H1 (cell line): ENCODE measurements at regions not wholly inside any gene's neighbourhood (a gene's known extent, or its start where the extent isn't known, plus 50 kb on each side); places are given as distances from the start of the nearest gene placed in this dataset.

Source experiments
- CTCF ChIA-PET: fragments of 300-600 bp; sonication (Branson Sonifier 250); formaldehyde crosslinking; loops from one replicate; lab custom pipeline; 2021; ENCODE audit not compliant: partially characterized antibody; lab: Charles Lee
- POLR2A ChIA-PET: fragments of 300-600 bp; sonication (Branson Sonifier 250); formaldehyde crosslinking; loops from one replicate; lab custom pipeline; 2021; ENCODE audit warnings: inconsistent platforms; ENCODE audit not compliant: partially characterized antibody; lab: Charles Lee
- DNase-seq, 2 experiments: peaks; one replicate each; pipeline versions ENCODE4 v3.0.0 to v3.0.0-alpha.2; 2010 to 2022; ENCODE audit warnings: low spot score in 2 of 2, low read depth in 1 of 2, mixed read lengths in 1 of 2
- FAIRE-seq: peaks from 2 replicates; lab custom pipeline; 2011; peaks lifted over from hg19 to GRCh38; lab: Jason Lieb, UNC
- H2AFZ ChIP-seq: 2 replicates; pipeline ENCODE4 v1.8.1; 2012; ENCODE audit warnings: low read length, inconsistent platforms
- H2AK5ac ChIP-seq: 2 replicates; pipeline ENCODE4 v1.6.1; 2013; ENCODE audit warnings: low read depth, low read length
- H2BK120ac ChIP-seq: replicated peaks from 2 replicates; pipeline ENCODE3; 2013; ENCODE audit warnings: low read depth, low read length, inconsistent platforms
- H2BK12ac ChIP-seq: 2 replicates; pipeline ENCODE4 v1.6.1; 2013; ENCODE audit warnings: low read depth, low read length
- H2BK15ac ChIP-seq: 2 replicates; pipeline ENCODE4 v1.6.1; 2013; ENCODE audit warnings: low read length
- H2BK20ac ChIP-seq: 2 replicates; pipeline ENCODE4 v1.6.1; 2013; ENCODE audit warnings: low read length
- H2BK5ac ChIP-seq: 2 replicates; pipeline ENCODE4 v1.6.1; 2013; ENCODE audit warnings: low read depth, low read length
- H3K14ac ChIP-seq: 2 replicates; pipeline ENCODE4 v1.6.1; 2013; ENCODE audit warnings: inconsistent platforms; ENCODE audit not compliant: insufficient read length
- H3K18ac ChIP-seq: 2 replicates; pipeline ENCODE4 v1.6.1; 2013; ENCODE audit warnings: low read length; ENCODE audit errors: extremely low read depth
- H3K23ac ChIP-seq: 2 replicates; pipeline ENCODE4 v1.6.1; 2013; ENCODE audit warnings: inconsistent platforms; ENCODE audit not compliant: insufficient read length
- H3K23me2 ChIP-seq: 2 replicates; pipeline ENCODE4 v1.6.1; 2013; ENCODE audit warnings: low read depth, low read length
- H3K27ac ChIP-seq: 2 replicates; pipeline ENCODE4 v1.6.1; 2011; ENCODE audit warnings: low read depth, low read length, inconsistent platforms
- H3K27me3 ChIP-seq, 4 experiments: replicated peaks in 1 of 4; 1 replicate in 1 of 4; 2 replicates in 3 of 4; pipeline versions ENCODE4 v1.6.1 to v1.8.1; 2011 to 2013; ENCODE audit warnings: low read length in 3 of 4, mild to moderate bottlenecking in 3 of 4, inconsistent platforms in 2 of 4, mixed read lengths in 2 of 4, moderate library complexity in 1 of 4; ENCODE audit not compliant: control insufficient read depth in 3 of 4, insufficient read depth in 3 of 4; ENCODE audit errors: extremely low read depth in 1 of 4
- H3K36me3 ChIP-seq, 4 experiments: 2 replicates each; pipeline versions ENCODE4 v1.6.1 to v1.8.1; 2011 to 2013; ENCODE audit warnings: mild to moderate bottlenecking in 4 of 4, low read length in 3 of 4, moderate library complexity in 2 of 4, control low read depth in 1 of 4, inconsistent platforms in 1 of 4; ENCODE audit not compliant: insufficient read depth in 4 of 4, control insufficient read depth in 2 of 4
- H3K4ac ChIP-seq: replicated peaks from 2 replicates; pipeline ENCODE3; 2013; ENCODE audit warnings: low read length, low read depth, mixed read lengths, inconsistent platforms; ENCODE audit not compliant: insufficient read length
- H3K4me1 ChIP-seq, 4 experiments: replicated peaks in 1 of 4; 1 replicate in 1 of 4; 2 replicates in 3 of 4; pipeline versions ENCODE4 v1.6.1 to v1.8.1; 2011 to 2013; ENCODE audit warnings: low read length in 3 of 4, inconsistent platforms in 2 of 4, mixed read lengths in 1 of 4; ENCODE audit not compliant: insufficient read depth in 4 of 4, control insufficient read depth in 3 of 4
- H3K4me2 ChIP-seq, 2 experiments: 2 replicates each; pipeline versions ENCODE4 v1.6.1 to v1.8.1; 2011 to 2013; ENCODE audit warnings: low read depth in 2 of 2, low read length in 2 of 2, control low read depth in 1 of 2, inconsistent platforms in 1 of 2, mild to moderate bottlenecking in 1 of 2; ENCODE audit not compliant: insufficient read depth in 1 of 2
- H3K4me3 ChIP-seq, 4 experiments: fragments of 200-600, 300-600 bp in 1 of 4; sonication (generic), shearing (Covaris generic), sonication (Bioruptor Twin) in 1 of 4; 2 replicates each; pipeline versions ENCODE4 v1.5.1 to v1.8.1; 2011 to 2016; ENCODE audit warnings: low read length in 4 of 4, low read depth in 3 of 4, control low read depth in 2 of 4, inconsistent platforms in 2 of 4, mild to moderate bottlenecking in 2 of 4, mixed read lengths in 1 of 4, moderate library complexity in 1 of 4; ENCODE audit not compliant: insufficient read depth in 2 of 4; ENCODE audit errors: extremely low read depth in 1 of 4
- H3K56ac ChIP-seq: replicated peaks from 2 replicates; pipeline ENCODE3; 2013; ENCODE audit warnings: low read depth, mild to moderate bottlenecking, mixed read lengths, low read length, inconsistent platforms; ENCODE audit not compliant: insufficient read length
- H3K79me1 ChIP-seq: 2 replicates; pipeline ENCODE4 v1.6.1; 2013; ENCODE audit warnings: low read depth, low read length, control low read depth
- H3K79me2 ChIP-seq, 2 experiments: 2 replicates each; pipeline versions ENCODE4 v1.6.1 to v1.8.1; 2012 to 2013; ENCODE audit warnings: low read length in 2 of 2, mild to moderate bottlenecking in 2 of 2, inconsistent platforms in 1 of 2; ENCODE audit not compliant: insufficient read depth in 2 of 2, control insufficient read depth in 1 of 2
- H3K9ac ChIP-seq, 4 experiments: replicated peaks in 1 of 4; 1 replicate in 1 of 4; 2 replicates in 3 of 4; pipeline versions ENCODE4 v1.6.1 to v1.8.1; 2011 to 2013; ENCODE audit warnings: low read depth in 3 of 4, low read length in 3 of 4, control low read depth in 2 of 4, mild to moderate bottlenecking in 2 of 4, moderate library complexity in 2 of 4, inconsistent platforms in 1 of 4; ENCODE audit errors: extremely low read depth in 1 of 4
- H3K9me3 ChIP-seq, 2 experiments: 2 replicates each; pipeline versions ENCODE4 v1.6.1 to v1.8.1; 2012 to 2013; ENCODE audit warnings: mild to moderate bottlenecking in 2 of 2, moderate library complexity in 2 of 2, control low read depth in 1 of 2, inconsistent platforms in 1 of 2, low read depth in 1 of 2, low read length in 1 of 2, mixed read lengths in 1 of 2; ENCODE audit not compliant: insufficient read depth in 2 of 2
- H4K20me1 ChIP-seq, 2 experiments: replicated peaks in 1 of 2; 2 replicates each; pipeline versions ENCODE3 to v1.8.1; 2011 to 2013; ENCODE audit warnings: inconsistent platforms in 2 of 2, low read length in 2 of 2, mild to moderate bottlenecking in 1 of 2; ENCODE audit not compliant: insufficient read depth in 2 of 2, control insufficient read depth in 1 of 2
- H4K5ac ChIP-seq: 2 replicates; pipeline ENCODE4 v1.6.1; 2013; ENCODE audit warnings: low read length, low read depth, mixed read lengths, inconsistent platforms; ENCODE audit not compliant: insufficient read length
- H4K8ac ChIP-seq: 2 replicates; pipeline ENCODE4 v1.8.0; 2013; ENCODE audit warnings: mild to moderate bottlenecking, moderate library complexity, low read length, inconsistent platforms; ENCODE audit not compliant: insufficient read depth; ENCODE audit errors: extremely low read depth
- H4K91ac ChIP-seq: replicated peaks from 2 replicates; pipeline ENCODE3; 2013; ENCODE audit warnings: low read length, mixed read lengths, inconsistent platforms; ENCODE audit not compliant: insufficient read length
- ATF2 ChIP-seq: IDR thresholded peaks from 2 replicates; pipeline ENCODE4 v1.6.1; 2012; ENCODE audit warnings: low read length, inconsistent platforms
- CHD1 ChIP-seq: IDR thresholded peaks from 2 replicates; pipeline ENCODE4 v1.6.1; 2012; ENCODE audit warnings: low read depth, low read length, improper control_type of control experiment
- EP300 ChIP-seq, 2 experiments: IDR thresholded peaks; 1 replicate in 1 of 2; 2 replicates in 1 of 2; pipeline ENCODE4 v1.6.1; 2011 to 2012; ENCODE audit warnings: low read depth in 2 of 2, low read length in 2 of 2, mild to moderate bottlenecking in 2 of 2, borderline replicate concordance in 1 of 2, inconsistent platforms in 1 of 2, moderate library complexity in 1 of 2
- GABPA ChIP-seq: IDR thresholded peaks from 2 replicates; pipeline ENCODE4 v1.6.1; 2011; ENCODE audit warnings: mild to moderate bottlenecking, low read length, moderate library complexity, borderline replicate concordance; ENCODE audit not compliant: insufficient read depth
- NRF1 ChIP-seq: IDR thresholded peaks from 2 replicates; pipeline ENCODE4 v1.6.1; 2011; ENCODE audit warnings: mild to moderate bottlenecking, low read depth, low read length, improper control_type of control experiment
- RBBP5 ChIP-seq: IDR thresholded peaks from 2 replicates; pipeline ENCODE4 v1.7.1; 2012; ENCODE audit warnings: low read depth, mild to moderate bottlenecking, inconsistent platforms, low read length, moderate library complexity, borderline replicate concordance
- RXRA ChIP-seq: IDR thresholded peaks from 2 replicates; pipeline ENCODE4 v1.6.1; 2011; ENCODE audit warnings: low read depth, mild to moderate bottlenecking, low read length, moderate library complexity; ENCODE audit not compliant: insufficient read depth
- SP4 ChIP-seq: IDR thresholded peaks from 2 replicates; pipeline ENCODE4 v1.6.1; 2012; ENCODE audit warnings: low read length, inconsistent platforms
- TAF1 ChIP-seq: IDR thresholded peaks from 2 replicates; pipeline ENCODE4 v1.6.1; 2011; ENCODE audit warnings: mild to moderate bottlenecking, low read depth, low read length
- TAF7 ChIP-seq: optimal IDR thresholded peaks from 2 replicates; pipeline ENCODE3; 2011; ENCODE audit warnings: low read depth, mild to moderate bottlenecking, inconsistent platforms, low read length, moderate library complexity, borderline replicate concordance
- WGBS, 2 experiments: shearing (Covaris generic) in 1 of 2; methylation state at CpG; one replicate each; pipeline versions ENCODE4 v1.1.6 to v1.1.7; 2013 to 2015; ENCODE audit warnings: low lambda C conversion rate in 2 of 2, mixed read lengths in 2 of 2, inconsistent platforms in 1 of 2, low coverage in 1 of 2, missing lambda C conversion rate in 1 of 2; ENCODE audit not compliant: insufficient replicate concordance in 2 of 2, insufficient coverage in 1 of 2, insufficient read length in 1 of 2; ENCODE audit errors: extremely low coverage in 1 of 2, missing lambda C conversion rate in 1 of 2; 5-methylcytosine and 5-hydroxymethylcytosine counted together

GRCh38 chr3:115381573-115381912, 234.5 kb upstream of the ZBTB20 start:
- H3K23me2 ChIP-seq, result no peaks in the 10 kb centered on the region
- H2AK5ac ChIP-seq, result no peak overlapping the region
- peaks cover 0 to 4% (median 1%) of the 10 kb centered on the region in 4 experiments; a peak in 1 of 7 replicates for H3K4me1 ChIP-seq
- H3K4me2 ChIP-seq, result no peak overlapping the region
- CTCF ChIA-PET, result interaction anchor here (0.6 to 1.4 kb wide), 2 partner anchors 9 to 190 kb away, joined by 3 read pairs; no protein-coding TSS in a partner anchor
- H3K36me3 ChIP-seq, result no peaks in the 10 kb centered on the region
- no peaks in the 10 kb centered on the region for H4K20me1 ChIP-seq
- no peak overlapping the region for H2BK20ac ChIP-seq
- FAIRE-seq (no peak), DNase-seq (no peak)
- H2AFZ ChIP-seq, result no peak overlapping the region
- no peak overlapping the region for H2BK120ac ChIP-seq
- no peak overlapping the region for H2BK12ac ChIP-seq
- H2BK15ac ChIP-seq, result no peak overlapping the region
- H3K23ac ChIP-seq, result no peak overlapping the region
- H4K8ac ChIP-seq, result no peak overlapping the region
- POLR2A ChIA-PET, result interaction anchor here (0.5 kb wide), 1 partner anchor 21 kb away, joined by 3 read pairs; no protein-coding TSS in a partner anchor
- no peaks in the 10 kb centered on the region; the same call in 1 of the 2 replicates for H3K79me1 ChIP-seq
- H3K27me3 ChIP-seq, result no peaks in the 10 kb centered on the region
- H3K14ac ChIP-seq, result no peak overlapping the region
- no peak overlapping the region for H3K27ac ChIP-seq
- no peak overlapping the region for H4K91ac ChIP-seq
- H3K18ac ChIP-seq, result no peak overlapping the region
- H3K56ac ChIP-seq, result no peak overlapping the region
- no peak overlapping the region for H3K9ac ChIP-seq
- no peak overlapping the region for H3K4me3 ChIP-seq
- no peaks in the 10 kb centered on the region for H3K79me2 ChIP-seq
- H3K9me3 ChIP-seq, result no peaks in the 10 kb centered on the region
- H2BK5ac ChIP-seq, result no peak overlapping the region
- H4K5ac ChIP-seq, result no peak overlapping the region
- H3K4ac ChIP-seq, result no peak overlapping the region
- WGBS, 2 experiments, result 88% methylated on average over 5 of the region's 5 CpGs; no CpG with 5 or more reads in 1 of the 2 experiments
- TF ChIP-seq ATF2 (no peak), CHD1 (no peak), GABPA (no peak), RXRA (no peak), EP300 (IDR thresholded peaks at IDR 0.05; ENCODE audit: borderline replicate concordance in 1 of 2, low read depth in 2 of 2, low read length in 2 of 2) (no peak), TAF1 (no peak), NRF1 (no peak), SP4 (no peak), RBBP5 (no peak), TAF7 (no peak)
